Heart right ventricle (tissue), 16 donors: ENCODE measurements at regions not wholly inside any gene's neighbourhood (a gene's known extent, or its start where the extent isn't known, plus 50 kb on each side); places are given as distances from the start of the nearest gene placed in this dataset.

Experiments used
- ATAC-seq, 8 donors: fragments of 200-7000 bp; cut with Tn5 transposase; one replicate each; pipeline ENCODE4 v1.9.1; 2020; ENCODE audit warnings: mild to moderate bottlenecking in 8 of 8, moderate library complexity in 8 of 8, moderate number of reproducible peaks in 1 of 8
- DNase-seq, 2 donors: peaks; one replicate each; pipeline ENCODE4 v3.0.0-alpha.2; 2020
- H3K27ac ChIP-seq, 10 donors: fragments of 200-600 bp; sonication (generic) in 2 of 10; one replicate each; pipeline versions ENCODE4 v1.5.0 to v1.8.0; 2020 to 2022; ENCODE audit warnings: mild to moderate bottlenecking in 3 of 10
- H3K27me3 ChIP-seq, 7 donors: fragments of 200-600 bp; one replicate each; pipeline ENCODE4 v1.8.0; 2021 to 2022; ENCODE audit warnings: mild to moderate bottlenecking in 2 of 7
- H3K36me3 ChIP-seq, 9 donors: fragments of 200-600 bp; sonication (generic) in 1 of 9; one replicate each; pipeline versions ENCODE4 v1.5.0 to v1.8.0; 2020 to 2022; ENCODE audit warnings: mild to moderate bottlenecking in 2 of 9
- H3K4me1 ChIP-seq, 9 donors: fragments of 200-600 bp; sonication (generic) in 1 of 9; one replicate each; pipeline versions ENCODE4 v1.5.0 to v1.8.0; 2020 to 2022; ENCODE audit warnings: mild to moderate bottlenecking in 4 of 9
- H3K4me3 ChIP-seq, 10 donors: fragments of 200-600 bp; sonication (generic) in 2 of 10; one replicate each; pipeline versions ENCODE4 v1.5.0 to v1.8.0; 2020 to 2022; ENCODE audit warnings: mild to moderate bottlenecking in 7 of 10, moderate library complexity in 2 of 10
- H3K9me3 ChIP-seq, 11 donors: fragments of 200-600 bp in 10 of 11; sonication (generic) in 2 of 11; one replicate each; pipeline versions ENCODE4 v1.5.0 to v1.8.0; 2013 to 2022; ENCODE audit warnings: mild to moderate bottlenecking in 2 of 11, control low read depth in 1 of 11, moderate library complexity in 1 of 11
- WGBS, 2 donors: extraction: QIAGEN DNeasy Blood & Tissue Kit; methylation state at CpG; one replicate each; pipeline ENCODE4 v1.1.7; 2013; ENCODE audit warnings: inconsistent platforms in 1 of 2; 5-methylcytosine and 5-hydroxymethylcytosine counted together
- intact Hi-C, 10 donors: fragments of 100-400 bp; cut with DNase I; formaldehyde crosslinking; loops; one replicate each; pipeline versions ENCODE4 v1.11.1 to v1.14.2; 2022
- TF ChIP-seq, protein P1 (sequence below), 9 donors: fragments of 200-600 bp; sonication (generic) in 2 of 9; IDR thresholded peaks; one replicate each; pipeline versions ENCODE4 v1.5.0 to v1.8.0; 2021 to 2022; ENCODE audit warnings: antibody characterized with exemption in 9 of 9, mild to moderate bottlenecking in 5 of 9, moderate library complexity in 1 of 9
- donor health status: Arrhythmogenic right ventricular cardiomyopathy.
- donor health status: ischemic (EF 13 %, LVEDD 7.1; RV severe dilation, severe dysfunction).
- donor health status: healthy with polysubstance abuse.
- donor health status: DM: no; HTN: yes; CAD: no.
- donor health status: DM: no; HTN: no; CAD: no.
- donor health status: ischemic (EF 25% LVEDD 6.9; RV normal size, moderate dysfunction).
- donor health status: ischemic (EF 25% LVEDD 5.7; RV mildly dilated, moderate dysfunction).
- donor health status: healthy.
- donor health status: DM: yes; HTN: yes; CAD: no.
- donor health status: Ischemic cardiomyopathy.
- donor health status: ischemic (EF 35%, LVEDD 5.7; RV mildly dilated, moderate dysfunction).
- donor health status: nonischemic (EF 11% LVEDD 7.7; RV severe dilation, severe dysfunction).
- donor health status: DM: yes; HTN: yes; CAD: no.
- donor health status: PGD.
- donor health status: ischemic (EF 29% LVEDD 5.4; RV normal size, mild dysfunction).
- donor health status: nonischemic (EF 23%, LVEDD 6.1; RV moderate dilation, normal function).

DNA sequence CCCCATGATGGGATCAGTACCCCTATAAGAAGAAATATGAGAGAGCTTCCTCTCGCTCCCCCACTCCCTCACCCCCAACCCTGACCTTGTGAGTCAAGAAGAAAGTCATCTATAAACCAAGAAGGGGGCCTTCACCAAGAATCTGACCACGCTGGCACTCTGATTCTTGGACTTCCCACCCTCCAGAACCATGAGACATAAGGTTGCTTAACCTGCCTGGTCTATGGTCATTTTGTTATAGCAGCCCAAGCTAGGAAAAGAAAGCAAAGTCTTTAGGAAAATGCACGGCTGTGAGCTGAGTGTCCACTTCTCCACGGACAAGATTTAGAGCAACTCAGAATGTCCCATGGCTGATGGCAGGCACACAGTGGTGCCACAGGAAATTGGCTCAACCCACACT is 333.5 kb downstream of the SOX9 start:
- H3K4me3 ChIP-seq = no peak overlapping the region
- TF ChIP-seq, protein P1, sequence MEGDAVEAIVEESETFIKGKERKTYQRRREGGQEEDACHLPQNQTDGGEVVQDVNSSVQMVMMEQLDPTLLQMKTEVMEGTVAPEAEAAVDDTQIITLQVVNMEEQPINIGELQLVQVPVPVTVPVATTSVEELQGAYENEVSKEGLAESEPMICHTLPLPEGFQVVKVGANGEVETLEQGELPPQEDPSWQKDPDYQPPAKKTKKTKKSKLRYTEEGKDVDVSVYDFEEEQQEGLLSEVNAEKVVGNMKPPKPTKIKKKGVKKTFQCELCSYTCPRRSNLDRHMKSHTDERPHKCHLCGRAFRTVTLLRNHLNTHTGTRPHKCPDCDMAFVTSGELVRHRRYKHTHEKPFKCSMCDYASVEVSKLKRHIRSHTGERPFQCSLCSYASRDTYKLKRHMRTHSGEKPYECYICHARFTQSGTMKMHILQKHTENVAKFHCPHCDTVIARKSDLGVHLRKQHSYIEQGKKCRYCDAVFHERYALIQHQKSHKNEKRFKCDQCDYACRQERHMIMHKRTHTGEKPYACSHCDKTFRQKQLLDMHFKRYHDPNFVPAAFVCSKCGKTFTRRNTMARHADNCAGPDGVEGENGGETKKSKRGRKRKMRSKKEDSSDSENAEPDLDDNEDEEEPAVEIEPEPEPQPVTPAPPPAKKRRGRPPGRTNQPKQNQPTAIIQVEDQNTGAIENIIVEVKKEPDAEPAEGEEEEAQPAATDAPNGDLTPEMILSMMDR (IDR thresholded peaks at IDR 0.05) = no peak
- no peak for DNase-seq
- no peak overlapping the region for H3K27ac ChIP-seq
- no peaks in the 10 kb centered on the region for H3K36me3 ChIP-seq
- H3K9me3 ChIP-seq = no peaks in the 10 kb centered on the region
- no peak for ATAC-seq
- no peaks in the 10 kb centered on the region for H3K4me1 ChIP-seq
- peaks cover 0 to 15% (median 0%) of the 10 kb centered on the region in 7 donors for H3K27me3 ChIP-seq
- intact Hi-C loops = no loop called here
- 90 to 93% methylated on average over 4 of the region's 4 CpGs for WGBS, 2 donors

DNA sequence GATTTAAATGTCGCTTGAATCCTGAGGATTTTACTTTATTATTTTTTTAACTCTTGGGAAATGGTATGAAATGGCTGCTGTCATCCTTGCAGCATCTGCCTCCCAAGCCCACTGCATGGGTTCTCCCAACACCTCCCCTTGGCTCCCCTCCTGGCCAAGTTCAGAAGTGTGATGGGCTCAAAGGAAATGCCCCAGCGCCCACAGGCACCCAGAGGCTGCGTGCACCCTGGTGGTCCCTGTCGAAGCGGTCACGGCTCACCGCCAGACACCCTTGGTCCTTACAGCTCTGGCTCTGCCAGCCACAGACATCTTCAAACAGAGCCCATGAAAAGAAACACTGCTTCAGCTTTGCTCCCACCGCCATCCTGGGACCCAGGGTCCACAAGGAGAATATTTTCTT is 334.7 kb downstream of the SOX9 start:
- Histone ChIP-seq H3K36me3 (no peaks in the 10 kb centered on the region), H3K4me3 (no peak overlapping the region), H3K27me3 (peaks cover 0 to 15% (median 0%) of the 10 kb centered on the region in 7 donors), H3K4me1 (no peaks in the 10 kb centered on the region), H3K27ac (no peak overlapping the region), H3K9me3 (no peaks in the 10 kb centered on the region)
- TF ChIP-seq, protein P1 (IDR thresholded peaks at IDR 0.05) = no peak
- WGBS, 2 donors = 84 to 85% methylated on average over 8 of the region's 8 CpGs
- DNase-seq (no peak), ATAC-seq (no peak)
- intact Hi-C loops = no loop called here

DNA sequence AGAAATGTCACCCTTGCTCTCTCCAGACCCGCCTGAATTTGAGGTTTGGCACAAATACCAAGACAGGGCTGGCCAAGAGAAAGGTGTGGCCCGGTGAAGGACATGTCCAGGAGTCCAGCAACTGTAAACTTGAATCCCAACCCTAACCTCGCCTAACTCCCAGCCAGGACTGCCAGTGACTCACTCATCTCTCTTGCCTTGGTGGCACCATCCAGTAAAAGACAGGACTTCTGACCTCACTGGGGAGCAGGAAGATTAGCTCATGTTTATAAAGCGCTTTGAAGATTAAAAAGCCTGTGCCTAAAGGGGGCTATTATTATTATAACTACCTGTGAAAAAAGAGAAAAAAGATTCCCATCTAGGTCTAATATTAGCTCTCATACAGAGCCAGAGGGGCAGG is 335.3 kb downstream of the SOX9 start:
- H3K9me3 ChIP-seq = no peaks in the 10 kb centered on the region
- ATAC-seq = no peak
- 66 to 73% methylated on average over 4 of the region's 4 CpGs for WGBS, 2 donors

DNA sequence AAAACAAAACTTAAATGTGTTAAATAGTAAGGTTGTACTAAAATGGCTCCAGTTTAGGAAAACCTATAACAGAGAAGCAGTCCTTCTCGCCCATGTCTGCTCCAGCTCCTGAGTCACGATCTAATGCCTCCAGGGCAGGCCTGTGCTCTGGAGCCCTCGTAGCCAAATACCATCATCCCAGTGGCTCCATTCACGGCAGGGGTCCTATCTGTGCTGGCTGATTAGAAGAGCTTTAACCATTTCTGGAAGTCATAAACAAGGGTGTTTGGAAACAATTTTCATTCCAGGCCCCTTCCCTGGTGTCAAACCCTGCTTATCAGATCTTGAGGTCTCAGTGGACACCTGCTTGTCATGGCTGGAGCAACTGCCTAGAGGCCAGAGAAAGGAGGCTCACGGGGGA is 336.9 kb downstream of the SOX9 start:
- Histone ChIP-seq H3K4me1 (no peaks in the 10 kb centered on the region), H3K27me3 (peaks cover 0 to 8% (median 0%) of the 10 kb centered on the region in 7 donors), H3K27ac (no peak overlapping the region), H3K4me3 (no peak overlapping the region), H3K36me3 (no peaks in the 10 kb centered on the region), H3K9me3 (no peaks in the 10 kb centered on the region)
- no peak for DNase-seq
- intact Hi-C loops = no loop called here
- WGBS, 2 donors = 72 to 78% methylated on average over 5 of the region's 5 CpGs
- TF ChIP-seq, protein P1 (IDR thresholded peaks at IDR 0.05) = no peak
- ATAC-seq = no peak

More for the DNA sequence above, 335.3 kb downstream of the SOX9 start:
- no peaks in the 10 kb centered on the region for H3K36me3 ChIP-seq
- H3K4me3 ChIP-seq = no peak overlapping the region
- H3K27me3 ChIP-seq = peaks cover 0 to 13% (median 0%) of the 10 kb centered on the region in 7 donors
- no peak overlapping the region for H3K27ac ChIP-seq
- H3K4me1 ChIP-seq = no peaks in the 10 kb centered on the region
- TF ChIP-seq, protein P1 (IDR thresholded peaks at IDR 0.05) = no peak
- no peak for DNase-seq
- intact Hi-C loops = no loop called here
